HepG2 (cell line): ENCODE measurements at regions not wholly inside any gene's neighbourhood (a gene's known extent, or its start where the extent isn't known, plus 50 kb on each side); places are given as distances from the start of the nearest gene placed in this dataset.

Experiments used
- ARNTL ChIP-seq: sonication (generic); formaldehyde crosslinking; IDR thresholded peaks from 2 replicates; pipeline ENCODE4 v1.4.0; 2020; ENCODE audit warnings: mild to moderate bottlenecking, missing genetic modification reagents
- DNMT1 ChIP-seq: sonication (generic); formaldehyde crosslinking; IDR thresholded peaks from 2 replicates; pipeline ENCODE4 v1.5.1; 2020; ENCODE audit warnings: mild to moderate bottlenecking, missing genetic modification reagents
- FIP1L1 ChIP-seq: fragments of 200-400 bp; formaldehyde crosslinking; IDR thresholded peaks from 2 replicates; pipeline ENCODE4 v1.6.1; 2018; ENCODE audit warnings: low read depth, mild to moderate bottlenecking, low read length, moderate library complexity, borderline replicate concordance; ENCODE audit not compliant: insufficient read depth
- HHEX ChIP-seq: IDR thresholded peaks from 2 replicates; pipeline ENCODE4 v1.6.1; 2016; ENCODE audit warnings: control low read depth
- MAFF ChIP-seq: IDR thresholded peaks from 2 replicates; pipeline ENCODE4 v1.6.1; 2011; ENCODE audit warnings: low read depth, low read length, improper control_type of control experiment
- NR2F2 ChIP-seq: IDR thresholded peaks from 2 replicates; pipeline ENCODE4 v1.6.1; 2012; ENCODE audit warnings: low read depth, inconsistent platforms, borderline replicate concordance
- PAWR ChIP-seq: sonication (generic); formaldehyde crosslinking; IDR thresholded peaks from 2 replicates; pipeline ENCODE4 v1.4.0; 2020; ENCODE audit warnings: missing genetic modification reagents, mild to moderate bottlenecking, borderline replicate concordance
- SOX6 ChIP-seq, 2 experiments: fragments of 450-650 bp in 1 of 2; sonication (generic) in 1 of 2; formaldehyde crosslinking in 1 of 2; IDR thresholded peaks; 2 replicates each; pipeline versions ENCODE4 v1.4.0 to v1.6.1; 2017 to 2020; ENCODE audit warnings: antibody characterized with exemption in 1 of 2, mild to moderate bottlenecking in 1 of 2, missing genetic modification reagents in 1 of 2
- ZNF160 ChIP-seq: sonication (generic); formaldehyde crosslinking; IDR thresholded peaks from 2 replicates; pipeline ENCODE4 v1.8.0; 2022; ENCODE audit warnings: mild to moderate bottlenecking, inconsistent platforms, missing genetic modification reagents
- ZNF292 ChIP-seq: sonication (generic); formaldehyde crosslinking; IDR thresholded peaks from 2 replicates; pipeline ENCODE4 v1.8.1; 2022; ENCODE audit warnings: mild to moderate bottlenecking, low read depth, missing genetic modification reagents, borderline replicate concordance
- ZNF644 ChIP-seq: IDR thresholded peaks from 2 replicates; pipeline ENCODE4 v1.6.1; 2016; ENCODE audit warnings: low read depth
- TF ChIP-seq, protein P1 (sequence below): sonication (generic); formaldehyde crosslinking; IDR thresholded peaks from 2 replicates; pipeline ENCODE4 v1.4.0; 2020; ENCODE audit warnings: missing genetic modification reagents, borderline replicate concordance
- TF ChIP-seq, protein P2 (sequence below): sonication (generic); formaldehyde crosslinking; IDR thresholded peaks from 2 replicates; pipeline ENCODE4 v1.4.0; 2020; ENCODE audit warnings: mild to moderate bottlenecking, low read depth, missing genetic modification reagents
- TF ChIP-seq, protein P3 (sequence below): sonication (generic); formaldehyde crosslinking; IDR thresholded peaks from 2 replicates; pipeline ENCODE4 v1.4.0; 2020; ENCODE audit warnings: missing genetic modification reagents

GRCh38 chrX:13110433-13111324 is 66.3 kb upstream of the FAM9C start (continued):
- TF ChIP-seq, protein P1, sequence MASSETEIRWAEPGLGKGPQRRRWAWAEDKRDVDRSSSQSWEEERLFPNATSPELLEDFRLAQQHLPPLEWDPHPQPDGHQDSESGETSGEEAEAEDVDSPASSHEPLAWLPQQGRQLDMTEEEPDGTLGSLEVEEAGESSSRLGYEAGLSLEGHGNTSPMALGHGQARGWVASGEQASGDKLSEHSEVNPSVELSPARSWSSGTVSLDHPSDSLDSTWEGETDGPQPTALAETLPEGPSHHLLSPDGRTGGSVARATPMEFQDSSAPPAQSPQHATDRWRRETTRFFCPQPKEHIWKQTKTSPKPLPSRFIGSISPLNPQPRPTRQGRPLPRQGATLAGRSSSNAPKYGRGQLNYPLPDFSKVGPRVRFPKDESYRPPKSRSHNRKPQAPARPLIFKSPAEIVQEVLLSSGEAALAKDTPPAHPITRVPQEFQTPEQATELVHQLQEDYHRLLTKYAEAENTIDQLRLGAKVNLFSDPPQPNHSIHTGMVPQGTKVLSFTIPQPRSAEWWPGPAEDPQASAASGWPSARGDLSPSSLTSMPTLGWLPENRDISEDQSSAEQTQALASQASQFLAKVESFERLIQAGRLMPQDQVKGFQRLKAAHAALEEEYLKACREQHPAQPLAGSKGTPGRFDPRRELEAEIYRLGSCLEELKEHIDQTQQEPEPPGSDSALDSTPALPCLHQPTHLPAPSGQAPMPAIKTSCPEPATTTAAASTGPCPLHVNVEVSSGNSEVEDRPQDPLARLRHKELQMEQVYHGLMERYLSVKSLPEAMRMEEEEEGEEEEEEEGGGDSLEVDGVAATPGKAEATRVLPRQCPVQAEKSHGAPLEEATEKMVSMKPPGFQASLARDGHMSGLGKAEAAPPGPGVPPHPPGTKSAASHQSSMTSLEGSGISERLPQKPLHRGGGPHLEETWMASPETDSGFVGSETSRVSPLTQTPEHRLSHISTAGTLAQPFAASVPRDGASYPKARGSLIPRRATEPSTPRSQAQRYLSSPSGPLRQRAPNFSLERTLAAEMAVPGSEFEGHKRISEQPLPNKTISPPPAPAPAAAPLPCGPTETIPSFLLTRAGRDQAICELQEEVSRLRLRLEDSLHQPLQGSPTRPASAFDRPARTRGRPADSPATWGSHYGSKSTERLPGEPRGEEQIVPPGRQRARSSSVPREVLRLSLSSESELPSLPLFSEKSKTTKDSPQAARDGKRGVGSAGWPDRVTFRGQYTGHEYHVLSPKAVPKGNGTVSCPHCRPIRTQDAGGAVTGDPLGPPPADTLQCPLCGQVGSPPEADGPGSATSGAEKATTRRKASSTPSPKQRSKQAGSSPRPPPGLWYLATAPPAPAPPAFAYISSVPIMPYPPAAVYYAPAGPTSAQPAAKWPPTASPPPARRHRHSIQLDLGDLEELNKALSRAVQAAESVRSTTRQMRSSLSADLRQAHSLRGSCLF (CRISPR knock-in tag), result no peak
- TF ChIP-seq DNMT1 (no peak), FIP1L1 (no peak), ZNF292 (no peak), NR2F2 (no peak), ZNF644 (no peak), ZNF160 (CRISPR knock-in tag) (no peak), MAFF (no peak), PAWR (CRISPR knock-in tag) (no peak), SOX6 (IDR thresholded peaks at IDR 0.05) (no peak), SOX6 (CRISPR knock-in tag; IDR thresholded peaks at IDR 0.05) (no peak), HHEX (CRISPR knock-in tag) (no peak), ARNTL (CRISPR knock-in tag) (no peak)
- TF ChIP-seq, protein P2, sequence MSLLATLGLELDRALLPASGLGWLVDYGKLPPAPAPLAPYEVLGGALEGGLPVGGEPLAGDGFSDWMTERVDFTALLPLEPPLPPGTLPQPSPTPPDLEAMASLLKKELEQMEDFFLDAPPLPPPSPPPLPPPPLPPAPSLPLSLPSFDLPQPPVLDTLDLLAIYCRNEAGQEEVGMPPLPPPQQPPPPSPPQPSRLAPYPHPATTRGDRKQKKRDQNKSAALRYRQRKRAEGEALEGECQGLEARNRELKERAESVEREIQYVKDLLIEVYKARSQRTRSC (CRISPR knock-in tag), result no peak
- TF ChIP-seq, protein P3, sequence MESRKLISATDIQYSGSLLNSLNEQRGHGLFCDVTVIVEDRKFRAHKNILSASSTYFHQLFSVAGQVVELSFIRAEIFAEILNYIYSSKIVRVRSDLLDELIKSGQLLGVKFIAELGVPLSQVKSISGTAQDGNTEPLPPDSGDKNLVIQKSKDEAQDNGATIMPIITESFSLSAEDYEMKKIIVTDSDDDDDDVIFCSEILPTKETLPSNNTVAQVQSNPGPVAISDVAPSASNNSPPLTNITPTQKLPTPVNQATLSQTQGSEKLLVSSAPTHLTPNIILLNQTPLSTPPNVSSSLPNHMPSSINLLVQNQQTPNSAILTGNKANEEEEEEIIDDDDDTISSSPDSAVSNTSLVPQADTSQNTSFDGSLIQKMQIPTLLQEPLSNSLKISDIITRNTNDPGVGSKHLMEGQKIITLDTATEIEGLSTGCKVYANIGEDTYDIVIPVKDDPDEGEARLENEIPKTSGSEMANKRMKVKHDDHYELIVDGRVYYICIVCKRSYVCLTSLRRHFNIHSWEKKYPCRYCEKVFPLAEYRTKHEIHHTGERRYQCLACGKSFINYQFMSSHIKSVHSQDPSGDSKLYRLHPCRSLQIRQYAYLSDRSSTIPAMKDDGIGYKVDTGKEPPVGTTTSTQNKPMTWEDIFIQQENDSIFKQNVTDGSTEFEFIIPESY (CRISPR knock-in tag), result no peak
